AG04450 (cell line): ENCODE measurements at regions not wholly inside any gene's neighbourhood (a gene's known extent, or its start where the extent isn't known, plus 50 kb on each side); places are given as distances from the start of the nearest gene placed in this dataset.

ENCODE experiments used
- CTCF ChIA-PET: fragments of 300-600, 350-600 bp; formaldehyde crosslinking; extraction: SDS; loops from one replicate; lab custom pipeline; 2022; ENCODE audit warnings: antibody characterized with exemption, inconsistent platforms; lab: Charles Lee
- POLR2A ChIA-PET: fragments of 350-600 bp; formaldehyde crosslinking; extraction: SDS; loops from one replicate; lab custom pipeline; 2021; ENCODE audit warnings: antibody characterized with exemption, inconsistent platforms; lab: Yijun Ruan, JAX
- DNase-seq: peaks from one replicate; pipeline ENCODE4 v3.0.0-alpha.2; 2011; ENCODE audit warnings: low read depth, low spot score
- H3K27ac ChIP-seq: one replicate; pipeline ENCODE4 v1.5.1; 2012; ENCODE audit warnings: low read depth, low read length, control low read depth
- H3K27me3 ChIP-seq: one replicate; pipeline ENCODE4 v1.6.0; 2012; ENCODE audit warnings: low read length; ENCODE audit not compliant: control insufficient read depth, insufficient read depth
- H3K4me3 ChIP-seq: 2 replicates; pipeline ENCODE4 v1.5.1; 2011; ENCODE audit warnings: mild to moderate bottlenecking, low read depth, low read length, control low read depth
- H3K9me3 ChIP-seq: 2 replicates; pipeline ENCODE4 v1.5.1; 2012; ENCODE audit warnings: low read length; ENCODE audit not compliant: control insufficient read depth, insufficient read depth
- TF ChIP-seq, protein P1 (sequence below): IDR thresholded peaks from 2 replicates; pipeline ENCODE4 v1.5.1; 2011; ENCODE audit warnings: low read depth, low read length, control low read depth, inconsistent platforms

DNA sequence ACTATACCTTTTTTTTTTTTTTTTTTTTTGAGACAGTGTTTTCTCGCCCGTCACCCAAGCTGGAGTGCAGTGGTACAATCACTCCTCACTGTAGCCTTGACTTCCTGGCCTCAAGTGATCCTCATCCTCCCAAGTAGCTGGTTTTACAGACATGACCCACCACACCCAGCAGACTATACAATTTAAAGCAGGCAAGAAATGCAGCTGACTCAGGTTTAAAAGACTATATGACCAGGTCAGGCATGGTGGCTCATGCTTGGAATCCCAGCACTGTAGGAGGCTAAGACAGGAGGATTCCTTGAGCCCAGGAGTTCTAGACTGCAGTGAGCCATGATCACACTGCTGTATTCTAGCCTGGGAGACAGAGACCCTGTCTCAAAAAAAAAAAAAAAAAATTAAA lies 89.5 kb upstream of the AUTS2 start:
- no peak for DNase-seq
- Histone ChIP-seq H3K27me3 (no peaks in the 10 kb centered on the region), H3K27ac (no peak overlapping the region), H3K9me3 (peaks cover 28% of the 10 kb centered on the region), H3K4me3 (no peak overlapping the region)
- ChIA-PET POLR2A (no interaction called here), CTCF (no interaction called here)
- TF ChIP-seq, protein P1, sequence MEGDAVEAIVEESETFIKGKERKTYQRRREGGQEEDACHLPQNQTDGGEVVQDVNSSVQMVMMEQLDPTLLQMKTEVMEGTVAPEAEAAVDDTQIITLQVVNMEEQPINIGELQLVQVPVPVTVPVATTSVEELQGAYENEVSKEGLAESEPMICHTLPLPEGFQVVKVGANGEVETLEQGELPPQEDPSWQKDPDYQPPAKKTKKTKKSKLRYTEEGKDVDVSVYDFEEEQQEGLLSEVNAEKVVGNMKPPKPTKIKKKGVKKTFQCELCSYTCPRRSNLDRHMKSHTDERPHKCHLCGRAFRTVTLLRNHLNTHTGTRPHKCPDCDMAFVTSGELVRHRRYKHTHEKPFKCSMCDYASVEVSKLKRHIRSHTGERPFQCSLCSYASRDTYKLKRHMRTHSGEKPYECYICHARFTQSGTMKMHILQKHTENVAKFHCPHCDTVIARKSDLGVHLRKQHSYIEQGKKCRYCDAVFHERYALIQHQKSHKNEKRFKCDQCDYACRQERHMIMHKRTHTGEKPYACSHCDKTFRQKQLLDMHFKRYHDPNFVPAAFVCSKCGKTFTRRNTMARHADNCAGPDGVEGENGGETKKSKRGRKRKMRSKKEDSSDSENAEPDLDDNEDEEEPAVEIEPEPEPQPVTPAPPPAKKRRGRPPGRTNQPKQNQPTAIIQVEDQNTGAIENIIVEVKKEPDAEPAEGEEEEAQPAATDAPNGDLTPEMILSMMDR = no peak

GRCh38 chr7:69510114-69510513 lies 88.2 kb upstream of the AUTS2 start:
- H3K27ac ChIP-seq = no peak overlapping the region
- ChIA-PET CTCF (no interaction called here), POLR2A (no interaction called here)
- TF ChIP-seq, protein P1 = no peak
- no peak overlapping the region for H3K4me3 ChIP-seq
- DNase-seq = no peak
- peaks cover 30% of the 10 kb centered on the region for H3K9me3 ChIP-seq
- H3K27me3 ChIP-seq = no peaks in the 10 kb centered on the region

DNA sequence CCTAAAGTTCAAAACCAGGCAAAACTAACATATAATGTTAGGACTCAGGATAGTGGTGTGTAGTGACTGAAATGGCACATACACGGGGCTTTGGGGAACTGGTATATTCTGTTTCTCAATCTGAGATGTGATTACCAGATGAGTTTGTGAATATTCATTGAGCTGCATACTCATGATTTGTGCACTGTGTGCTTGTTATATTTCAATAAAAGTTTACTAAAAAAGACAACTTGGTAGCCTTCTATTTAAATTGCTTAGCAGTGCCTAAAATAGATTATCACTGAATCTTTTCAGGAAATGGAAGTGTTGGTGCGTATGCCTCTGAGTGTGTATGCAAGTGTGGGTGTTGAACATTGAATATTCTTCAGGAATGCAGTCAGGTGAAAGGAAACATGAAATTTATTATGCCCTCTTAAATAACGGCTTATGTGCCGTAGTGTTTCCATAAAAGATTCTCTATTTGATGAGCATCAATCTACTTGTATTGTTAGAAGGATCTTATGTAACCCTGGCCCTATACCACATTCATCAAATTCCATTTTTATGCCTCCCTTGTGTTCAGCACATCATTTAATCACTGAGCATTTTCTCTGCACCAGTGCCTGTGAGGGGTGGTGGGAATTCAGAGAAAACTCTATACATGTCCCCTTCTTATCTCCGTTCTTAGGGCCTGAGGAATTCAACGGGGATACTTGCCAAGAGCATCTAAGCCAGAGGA lies 82.6 kb upstream of the AUTS2 start:
- POLR2A ChIA-PET = no interaction called here
- peaks cover 14% of the 10 kb centered on the region for H3K9me3 ChIP-seq
- no peaks in the 10 kb centered on the region for H3K27me3 ChIP-seq
- no peak overlapping the region for H3K27ac ChIP-seq
- no peak for DNase-seq
- CTCF ChIA-PET = no interaction called here
- no peak overlapping the region for H3K4me3 ChIP-seq
- TF ChIP-seq, protein P1 = no peak

DNA sequence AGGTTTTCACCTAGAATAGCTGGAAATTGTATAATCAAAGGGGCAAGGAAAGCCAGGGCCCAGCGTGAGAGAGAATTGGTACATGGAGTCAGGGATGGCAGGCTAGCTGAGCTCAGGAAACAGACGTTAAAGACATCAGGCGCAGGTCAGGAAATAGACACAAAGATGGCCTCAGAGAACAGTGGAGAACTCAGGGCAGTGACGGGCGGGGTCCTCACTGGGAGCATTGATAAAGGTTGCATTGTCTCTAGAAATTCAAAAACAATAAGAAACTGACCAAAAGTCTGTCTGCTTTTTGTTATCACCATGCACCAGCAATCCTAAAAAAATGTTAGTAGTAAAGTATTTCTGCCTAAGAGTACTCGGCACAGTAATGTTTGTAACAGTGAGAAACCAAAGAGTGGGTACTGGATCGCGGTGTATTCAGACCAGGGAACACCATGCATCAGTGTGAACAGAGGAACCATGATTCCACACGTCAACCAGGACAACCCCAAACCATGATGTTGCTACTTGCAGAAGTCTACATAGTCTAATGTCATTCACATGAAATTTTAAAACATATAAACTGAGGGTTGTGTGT lies 81.9 kb upstream of the AUTS2 start:
- POLR2A ChIA-PET = no interaction called here
- Histone ChIP-seq H3K4me3 (no peak overlapping the region), H3K27ac (no peak overlapping the region), H3K27me3 (no peaks in the 10 kb centered on the region), H3K9me3 (peaks cover 10% of the 10 kb centered on the region)
- TF ChIP-seq, protein P1 = no peak
- no peak for DNase-seq
- CTCF ChIA-PET = no interaction called here

- Histone ChIP-seq H3K27me3 (no peaks in the 10 kb centered on the region), H3K27ac (no peak overlapping the region), H3K4me3 (no peak overlapping the region), H3K9me3 (peaks cover 8% of the 10 kb centered on the region; the same call in 1 of the 2 replicates)
- DNase-seq = no peak
- TF ChIP-seq, protein P1 = no peak
- CTCF ChIA-PET = no interaction called here
- POLR2A ChIA-PET = no interaction called here
Observed at GRCh38 chr7:69517985-69518704, 80.1 kb upstream of the AUTS2 start.
